NAMALWA (cell line): ENCODE measurements at regions not wholly inside any gene's neighbourhood (a gene's known extent, or its start where the extent isn't known, plus 50 kb on each side); places are given as distances from the start of the nearest gene placed in this dataset.
"Not testable (repeated sequence)": the region's sequence is repeated elsewhere in the genome, so short reads cannot be mapped to it uniquely, and the experiment has no call there.

Experiments
- DNase-seq: peaks from one replicate; pipeline ENCODE4 v3.0.0-alpha.2; 2015; ENCODE audit warnings: low spot score

DNA sequence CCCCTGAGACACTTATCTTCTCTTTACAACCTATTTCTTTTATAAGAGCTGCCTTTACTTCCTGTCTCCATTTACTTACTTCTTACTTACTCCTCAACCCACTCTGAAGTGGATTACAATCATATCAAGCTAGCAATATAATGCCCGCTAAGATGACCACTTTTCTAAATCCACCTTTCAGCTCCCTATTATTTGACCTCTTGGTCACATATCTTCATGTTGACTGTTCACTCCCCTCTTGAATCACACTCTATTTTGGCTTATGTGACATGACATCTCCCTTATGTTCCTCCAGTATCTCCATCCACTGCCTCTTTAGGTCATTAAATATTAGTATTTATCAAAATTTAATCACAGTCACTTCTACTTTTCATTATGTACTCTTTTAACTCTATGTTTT is 255.3 kb upstream of the TRPC7 start:
- no peak for DNase-seq

DNA sequence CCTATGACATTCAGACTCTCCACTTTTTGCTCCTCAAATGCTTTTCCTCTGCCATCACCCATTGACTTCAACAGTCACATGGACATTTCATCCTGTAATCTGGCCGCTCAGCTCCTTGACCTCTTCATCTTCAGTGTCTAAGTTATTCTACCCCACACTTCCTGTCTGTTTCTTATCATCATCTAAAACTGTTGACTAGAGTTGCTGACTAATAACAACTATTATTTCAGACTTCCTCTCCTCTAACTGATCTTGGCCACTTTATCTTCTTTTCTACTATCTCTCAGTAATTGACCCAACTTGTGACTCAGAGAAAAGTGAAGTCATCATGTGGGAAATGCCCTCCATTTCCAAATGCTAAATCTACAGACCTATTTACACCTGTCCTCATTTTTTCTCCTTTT is 254.7 kb upstream of the TRPC7 start:
- DNase-seq, result no peak

DNA sequence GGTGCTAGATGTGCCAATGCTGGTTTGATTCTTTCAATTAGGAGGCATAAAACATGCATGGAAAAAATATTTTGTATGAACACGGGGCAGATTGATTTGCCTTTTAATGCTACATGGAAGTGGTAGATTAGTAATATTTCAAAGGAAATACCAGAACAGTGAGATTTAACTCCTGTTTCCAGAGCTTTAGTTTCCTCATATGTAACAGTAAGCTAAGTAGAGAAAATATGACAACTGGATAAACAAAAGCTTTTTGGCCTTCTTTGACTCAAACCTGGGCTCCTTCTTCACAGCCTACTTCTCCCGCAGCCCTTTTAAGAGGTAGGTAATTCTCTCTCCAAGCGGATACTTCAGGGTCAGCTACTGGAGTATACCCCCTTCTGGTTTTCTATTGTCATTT is 254.2 kb upstream of the TRPC7 start:
- no peak for DNase-seq

DNA sequence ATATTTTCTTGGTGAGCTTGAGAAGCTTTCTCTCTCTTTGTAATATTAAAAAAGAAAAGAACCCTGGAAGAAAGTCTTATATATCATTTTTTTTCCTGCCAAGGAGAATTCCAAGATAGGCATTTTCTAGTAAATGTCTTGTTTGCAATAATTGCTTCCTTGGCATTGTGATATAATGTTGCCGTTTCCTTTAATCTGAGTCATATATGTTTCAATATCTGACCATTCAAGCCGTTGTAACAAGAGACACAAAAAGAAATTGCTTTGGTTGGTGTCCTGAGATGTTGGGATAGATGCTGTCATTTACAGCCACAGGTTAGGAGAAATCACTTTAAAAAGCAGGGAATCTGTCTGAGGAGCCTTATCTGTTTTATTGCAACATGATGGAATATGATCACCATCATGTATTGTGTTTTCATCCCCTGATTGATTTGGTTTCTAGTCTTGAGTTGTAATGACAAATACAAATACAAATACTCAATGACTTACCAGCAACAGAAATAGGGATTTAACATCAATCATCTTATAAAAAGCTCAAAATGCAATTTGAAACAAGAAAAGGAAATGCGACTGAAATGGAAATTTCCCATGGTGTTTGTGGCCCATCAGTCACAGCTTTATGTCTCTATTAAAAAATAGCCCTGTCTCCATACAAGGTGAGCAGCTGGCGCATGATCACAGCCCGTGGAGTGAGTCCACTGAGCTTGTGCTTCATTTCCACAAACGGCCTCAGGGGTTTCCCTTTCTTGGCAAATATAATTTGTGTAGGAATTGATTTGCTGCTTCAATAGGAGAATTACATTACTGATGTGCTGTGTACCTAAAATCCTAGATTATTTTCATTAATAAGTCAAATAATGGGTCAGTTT is 250.1 kb upstream of the TRPC7 start:
- DNase-seq, result no peak

DNA sequence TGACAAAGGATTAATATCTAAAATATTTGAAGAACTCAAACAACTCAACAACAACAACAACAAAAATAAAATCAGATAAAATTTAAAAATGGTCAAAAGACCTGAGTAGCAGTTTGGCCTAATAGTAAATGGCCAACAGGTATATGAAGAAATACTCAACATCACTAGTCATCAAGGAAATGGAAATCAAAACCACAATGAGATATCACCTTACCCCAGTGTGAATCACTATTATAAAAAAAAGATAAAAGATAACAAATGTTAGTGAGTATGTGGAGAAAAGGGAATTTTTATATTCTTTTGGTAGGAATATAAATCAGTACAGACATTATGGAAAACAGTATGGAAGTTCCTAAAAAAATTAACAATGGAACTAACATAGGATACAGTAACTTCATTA is 247.9 kb upstream of the TRPC7 start:
- no peak for DNase-seq

DNA sequence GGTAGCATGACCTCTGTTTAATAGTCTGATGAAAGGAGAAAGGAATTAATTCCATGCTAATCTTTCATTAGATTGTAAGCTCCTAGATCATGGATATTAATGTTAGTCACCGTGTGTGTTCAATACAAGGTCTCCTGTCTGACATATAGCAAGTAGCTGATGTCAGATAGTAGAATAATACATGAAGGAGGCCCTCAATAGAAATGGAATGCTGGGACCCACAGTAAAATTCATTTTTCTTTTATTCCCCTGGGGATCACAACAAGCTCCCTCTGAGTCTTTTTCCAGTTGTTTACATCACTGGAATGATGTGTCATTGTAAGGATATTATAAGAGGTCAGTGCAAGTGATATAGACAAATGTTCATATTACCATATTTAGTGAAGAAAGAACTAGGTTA is 240.3 kb upstream of the TRPC7 start:
- DNase-seq, result no peak

DNA sequence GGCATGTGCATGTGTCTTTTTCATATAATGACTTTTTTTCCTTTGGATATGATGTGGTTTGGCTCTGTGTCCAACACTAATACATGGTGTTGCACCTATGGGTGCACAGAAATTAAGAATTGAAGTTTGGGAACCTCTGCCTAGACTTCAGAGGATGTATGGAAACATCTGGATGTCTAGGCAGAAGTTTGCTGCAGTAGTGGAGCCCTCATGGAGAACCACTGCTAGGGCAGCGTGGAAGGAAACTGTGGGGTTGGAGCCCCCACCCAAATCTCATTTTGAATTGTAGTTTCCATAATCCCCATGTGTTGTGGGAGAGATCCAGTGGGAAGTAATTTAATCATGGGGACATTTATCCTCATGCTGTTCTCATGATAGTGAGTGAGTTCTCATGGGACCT is 235.0 kb upstream of the TRPC7 start:
- DNase-seq, result no peak

DNA sequence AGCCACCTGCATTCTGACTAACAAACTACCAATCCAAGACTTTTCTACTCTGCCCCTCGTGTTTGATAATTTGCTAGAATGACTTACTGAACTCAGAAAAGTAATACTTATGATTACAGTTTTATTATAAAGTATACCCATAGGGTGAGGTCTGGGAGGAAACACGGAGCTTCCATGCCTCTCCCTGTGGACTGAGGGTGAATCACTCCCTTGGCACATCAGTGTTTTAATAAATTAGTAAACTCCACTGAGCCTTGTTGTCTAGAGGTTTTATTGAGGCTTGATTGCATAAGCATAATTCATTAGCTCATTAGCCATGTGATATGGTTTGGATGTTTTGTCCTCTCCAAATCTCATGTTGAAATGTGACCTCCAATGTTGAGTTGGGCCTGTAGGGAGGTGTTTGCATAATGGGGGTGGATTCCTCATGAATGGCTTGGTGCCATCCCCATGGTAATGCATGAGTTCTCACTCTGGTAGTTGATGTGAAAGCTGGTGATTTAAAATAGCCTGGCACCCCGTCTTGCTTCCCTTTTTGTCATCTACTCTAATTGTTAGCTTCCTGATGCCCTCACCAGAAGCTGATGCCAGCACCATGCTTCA is 233.6 kb upstream of the TRPC7 start:
- DNase-seq, result no peak

DNA sequence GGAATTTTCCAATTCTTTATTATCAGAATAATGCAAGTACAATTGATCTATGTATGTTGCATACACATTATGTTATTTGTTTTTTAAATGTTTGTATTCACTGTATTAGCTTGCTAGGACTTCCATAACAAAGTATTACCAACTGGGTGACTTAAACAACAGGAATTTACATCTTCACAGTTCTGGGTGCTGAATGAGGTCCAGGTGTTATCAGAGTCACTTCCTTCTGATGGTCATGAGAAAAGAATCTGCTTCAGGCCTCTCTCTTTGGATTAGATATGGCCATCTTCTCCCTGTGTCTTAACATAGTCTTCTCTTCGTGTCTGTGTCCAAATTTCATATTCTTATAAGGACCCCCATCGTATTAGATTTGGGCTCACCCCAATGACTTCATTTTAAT is 229.1 kb upstream of the TRPC7 start:
- no peak for DNase-seq

DNA sequence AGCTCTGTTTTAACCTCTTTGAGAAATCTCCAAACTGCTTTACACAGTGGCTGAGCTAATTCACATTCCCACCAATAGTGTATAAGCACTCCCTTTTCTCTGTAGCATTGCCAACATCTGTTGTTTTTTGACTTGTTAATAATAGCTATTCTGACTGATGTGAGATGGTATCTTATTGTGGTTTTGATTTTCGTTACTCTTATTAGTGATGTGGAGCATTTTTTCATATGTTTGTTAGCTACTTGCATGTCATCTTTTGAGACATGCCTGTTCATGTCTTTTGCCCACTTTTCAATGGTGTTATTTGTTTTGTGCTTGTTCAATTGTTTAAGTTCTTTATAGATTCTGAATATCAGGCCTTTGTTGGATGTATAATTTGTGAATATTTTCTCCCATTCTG is 225.2 kb upstream of the TRPC7 start:
- no peak for DNase-seq

DNA sequence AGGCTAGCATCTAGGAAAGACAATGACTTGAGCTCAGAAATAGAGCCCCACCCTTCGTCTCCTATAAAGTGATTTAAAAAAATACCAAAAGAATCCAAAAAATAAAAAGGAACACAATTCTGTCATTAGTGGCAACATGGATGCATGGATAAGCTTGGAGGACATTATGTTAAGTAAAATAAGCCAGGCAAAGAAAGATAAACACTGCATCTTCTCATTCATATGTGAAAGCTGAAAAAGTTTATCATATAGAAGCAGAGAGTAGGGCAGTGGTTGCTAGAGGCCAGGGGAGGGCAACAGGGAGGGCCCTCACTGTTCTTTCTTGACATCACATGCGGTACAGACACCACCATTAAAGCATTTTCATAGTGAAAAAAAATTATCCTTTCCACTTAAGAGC is 220.9 kb upstream of the TRPC7 start:
- DNase-seq, result no peak

DNA sequence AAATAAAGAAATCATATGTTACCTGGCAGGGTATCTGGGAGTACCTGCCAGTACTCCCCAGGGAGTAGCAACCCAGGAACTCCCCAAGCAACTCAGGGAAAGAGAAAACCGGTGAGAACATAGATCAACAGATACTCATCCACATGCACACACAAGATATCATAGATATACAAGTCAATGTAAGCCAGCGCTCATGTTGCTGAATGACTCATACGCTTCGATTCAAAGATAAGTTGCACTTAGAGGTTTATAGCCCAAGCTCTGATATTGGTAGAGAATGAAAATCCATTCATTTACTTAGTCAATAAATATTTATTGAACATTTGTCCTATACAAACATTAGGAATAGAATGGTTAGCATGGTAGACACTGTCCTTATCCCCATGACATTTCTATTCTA is 219.1 kb upstream of the TRPC7 start:
- no peak for DNase-seq

DNA sequence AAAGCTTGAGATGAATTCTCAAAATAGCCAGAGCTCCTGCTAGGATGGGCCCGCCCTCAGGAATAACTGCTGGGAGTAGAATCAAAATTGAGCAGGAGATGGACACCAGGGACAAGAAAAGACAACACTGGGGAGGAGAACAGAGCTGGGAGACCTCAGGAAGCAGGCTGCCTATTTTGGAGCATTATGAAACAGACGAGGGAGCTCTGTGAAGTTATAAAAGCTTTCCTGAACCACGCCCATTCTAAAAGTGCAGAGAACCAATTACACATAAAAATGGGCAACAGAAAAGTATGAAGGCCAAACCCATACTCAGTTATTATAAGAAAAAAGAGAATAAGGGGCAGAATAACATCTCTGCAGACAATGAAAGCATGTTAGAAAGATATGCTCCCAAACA is 213.9 kb upstream of the TRPC7 start:
- no peak for DNase-seq

DNA sequence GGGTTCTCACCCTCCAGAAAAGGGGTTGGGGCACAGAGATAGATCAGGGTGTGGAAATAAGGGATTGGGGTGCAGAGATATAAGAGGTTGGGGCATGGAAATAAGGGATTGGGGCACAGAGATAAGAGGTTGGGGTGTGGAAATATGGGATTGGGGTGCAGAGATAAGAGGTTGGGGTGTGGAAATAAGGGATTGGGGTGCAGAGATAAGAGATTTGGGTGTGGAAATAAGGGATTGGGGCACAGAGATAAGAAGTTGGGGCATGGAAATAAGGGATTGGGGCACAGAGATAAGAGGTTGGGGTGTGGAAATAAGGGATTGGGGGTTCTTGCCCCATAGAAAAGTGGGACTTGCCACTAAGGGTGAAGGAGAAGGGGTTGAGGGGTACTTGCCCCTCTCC is 204.5 kb upstream of the TRPC7 start:
- DNase-seq, result not testable (repeated sequence)

DNA sequence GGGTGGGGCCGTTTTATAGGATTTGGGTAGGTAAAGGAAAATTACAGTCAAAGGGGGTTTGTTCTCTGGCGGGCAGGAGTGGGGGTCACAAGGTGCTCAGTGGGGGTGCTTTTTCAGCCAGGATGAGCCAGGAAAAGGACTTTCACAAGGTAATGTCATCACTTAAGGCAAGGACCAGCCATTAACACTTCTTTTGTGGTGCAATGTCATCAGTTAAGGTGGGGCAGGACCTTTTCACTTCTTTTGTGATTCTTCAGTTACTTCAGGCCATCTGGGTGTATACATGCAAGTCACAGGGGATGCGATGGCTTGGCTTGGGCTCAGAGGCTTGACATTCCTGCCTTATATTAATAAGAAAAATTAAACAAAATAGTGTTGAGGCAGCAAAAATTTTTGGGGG is 200.1 kb upstream of the TRPC7 start:
- not testable (repeated sequence) for DNase-seq

DNA sequence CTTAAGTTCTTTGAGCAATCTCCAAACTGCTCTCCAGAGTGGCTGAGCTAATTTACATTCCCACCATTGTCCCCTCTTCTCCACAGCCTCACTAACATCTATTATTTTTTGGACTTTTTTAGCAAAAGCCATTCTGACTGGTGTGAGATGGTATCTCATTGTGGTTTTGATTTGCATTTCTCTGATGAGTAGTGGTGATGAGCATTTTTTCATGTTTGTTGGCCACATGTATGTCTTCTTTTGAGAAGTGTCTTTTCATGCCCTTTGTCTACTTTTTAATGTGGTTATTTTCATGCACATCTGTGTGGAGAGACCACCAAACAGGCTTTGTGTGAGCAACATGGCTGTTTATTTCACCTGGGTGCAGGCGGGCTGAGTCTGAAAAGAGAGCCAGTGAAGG is 199.7 kb upstream of the TRPC7 start:
- DNase-seq, result not testable (repeated sequence)

DNA sequence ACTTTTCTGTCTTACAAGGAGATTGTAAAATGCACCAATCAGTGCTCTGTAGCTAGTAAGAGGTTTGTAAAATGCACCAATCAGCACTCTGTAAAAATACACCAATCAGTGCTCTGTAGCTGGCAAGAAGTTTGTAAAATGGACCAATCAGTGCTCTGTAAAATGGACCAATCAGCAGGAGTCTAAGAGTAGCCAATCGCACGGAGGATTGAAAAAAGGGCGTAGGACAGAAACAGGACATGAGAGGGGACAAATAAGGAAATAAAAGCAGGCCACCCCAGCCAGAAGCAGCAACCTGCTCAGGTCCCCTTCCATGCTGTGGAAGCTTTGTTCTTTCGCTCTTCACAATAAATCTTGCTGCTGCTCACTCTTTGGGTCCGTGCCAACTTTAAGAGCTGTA is 199.1 kb upstream of the TRPC7 start:
- not testable (repeated sequence) for DNase-seq

DNA sequence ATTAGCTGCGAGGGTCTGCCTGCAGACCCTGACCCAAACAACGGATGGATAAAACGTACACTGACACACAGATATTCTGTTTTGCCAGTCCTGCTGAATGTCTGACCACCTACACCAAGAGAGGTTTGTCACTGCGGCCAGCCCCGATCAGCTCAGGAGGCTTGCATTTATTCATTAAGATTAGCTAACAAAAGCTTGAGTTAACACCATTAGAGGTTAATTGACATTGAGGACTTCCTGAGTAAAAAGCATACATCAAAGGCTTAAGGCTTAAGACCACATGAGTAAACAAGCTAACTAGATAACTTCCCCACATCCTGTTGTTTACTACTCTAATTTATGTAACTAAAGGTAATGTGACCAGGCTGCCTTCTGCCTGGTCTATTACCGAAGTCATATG is 198.1 kb upstream of the TRPC7 start:
- no peak for DNase-seq

DNA sequence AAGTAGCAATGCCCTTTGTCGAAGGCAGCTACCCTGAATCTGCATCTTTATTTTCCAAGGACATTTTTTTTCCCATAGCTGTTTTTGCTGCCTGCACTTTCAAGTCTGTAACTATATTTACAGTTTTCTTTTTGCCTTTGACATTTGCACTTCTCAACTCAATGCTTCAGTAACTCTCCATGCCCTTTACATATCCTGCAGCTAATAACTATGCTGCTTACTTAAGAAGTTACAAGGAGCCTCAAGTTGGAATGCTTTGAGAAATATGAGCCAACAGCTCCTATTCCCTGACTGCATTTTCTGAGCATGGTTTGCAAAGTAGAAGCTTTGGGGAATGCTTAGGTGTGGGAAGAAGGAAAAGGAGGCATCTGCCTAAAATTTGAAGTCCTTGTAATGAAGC is 194.8 kb upstream of the TRPC7 start:
- no peak for DNase-seq

DNA sequence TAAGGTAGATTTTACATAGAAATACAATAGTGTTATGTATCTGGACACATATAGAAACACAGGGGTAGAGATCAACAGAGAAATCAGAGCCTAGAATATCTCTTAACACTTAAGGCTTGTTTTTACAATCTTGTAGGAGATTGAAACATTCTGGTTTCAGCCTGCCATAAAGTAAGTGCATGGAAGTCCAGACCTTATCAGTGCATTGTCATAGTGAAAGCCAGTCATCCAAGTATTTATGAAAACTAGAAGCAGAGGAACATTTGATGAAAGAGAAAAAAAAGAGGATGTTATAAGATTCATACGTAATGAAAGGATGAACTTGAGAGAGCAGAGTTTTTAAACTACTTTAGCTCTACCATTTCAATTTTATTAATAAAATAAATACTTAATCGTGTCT is 194.3 kb upstream of the TRPC7 start:
- no peak for DNase-seq

DNA sequence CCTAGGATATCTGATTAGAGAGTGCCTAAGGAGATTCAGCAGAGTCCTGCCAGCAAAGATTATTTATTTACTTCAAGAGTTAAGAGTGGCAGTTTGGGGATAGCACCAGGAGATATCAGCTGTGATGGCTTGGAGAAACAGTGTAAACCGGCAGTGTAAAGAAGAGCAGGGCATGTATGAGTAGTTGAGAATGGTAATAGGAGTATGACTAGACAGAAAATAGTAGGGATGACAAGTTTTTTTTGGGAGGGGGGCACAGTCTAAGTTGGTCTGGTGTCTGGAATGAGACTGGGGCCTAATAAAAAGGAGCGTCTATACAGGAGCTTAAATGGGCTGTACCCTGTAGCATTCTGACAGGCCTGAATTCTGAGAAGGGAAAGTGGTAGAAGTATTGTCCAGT is 181.8 kb upstream of the TRPC7 start:
- DNase-seq, result not testable (repeated sequence)

DNA sequence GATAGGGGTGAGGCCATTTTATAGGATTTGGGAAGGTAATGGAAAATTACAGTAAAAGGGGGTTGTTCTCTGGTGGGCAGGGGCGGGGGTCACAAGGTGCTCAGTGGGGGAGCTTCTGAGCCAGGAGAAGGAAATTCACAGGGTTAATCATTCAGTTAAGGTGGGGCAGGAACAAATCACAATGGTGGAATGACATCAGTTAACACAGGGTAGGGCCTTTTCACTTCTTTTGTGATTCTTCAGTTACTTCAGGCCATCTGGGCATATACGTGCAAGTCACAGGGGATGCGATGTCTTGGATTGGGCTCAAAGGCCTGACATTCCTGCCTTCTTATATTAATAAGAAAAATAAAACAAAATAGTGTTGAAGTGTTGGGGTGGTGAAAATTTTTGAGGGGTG is 181.1 kb upstream of the TRPC7 start:
- not testable (repeated sequence) for DNase-seq

DNA sequence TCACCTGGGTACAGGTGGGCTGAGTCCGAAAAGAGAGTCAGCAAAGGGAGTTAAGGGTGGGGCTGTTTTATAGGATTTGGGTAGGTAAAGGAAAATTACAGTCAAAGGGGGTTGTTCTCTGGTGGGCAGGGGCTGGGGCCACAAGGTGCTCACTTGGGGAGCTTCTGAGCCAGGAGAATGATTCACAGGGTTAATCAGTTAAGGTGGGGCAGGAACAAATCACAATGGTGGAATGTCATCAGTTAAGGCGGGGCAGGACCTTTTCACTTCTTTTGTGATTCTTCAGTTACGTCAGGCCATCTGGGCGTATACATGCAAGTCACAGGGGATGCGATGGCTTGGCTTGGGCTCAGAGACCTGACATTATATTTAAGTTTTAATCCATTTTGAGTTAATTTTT is 179.7 kb upstream of the TRPC7 start:
- DNase-seq, result not testable (repeated sequence)

DNA sequence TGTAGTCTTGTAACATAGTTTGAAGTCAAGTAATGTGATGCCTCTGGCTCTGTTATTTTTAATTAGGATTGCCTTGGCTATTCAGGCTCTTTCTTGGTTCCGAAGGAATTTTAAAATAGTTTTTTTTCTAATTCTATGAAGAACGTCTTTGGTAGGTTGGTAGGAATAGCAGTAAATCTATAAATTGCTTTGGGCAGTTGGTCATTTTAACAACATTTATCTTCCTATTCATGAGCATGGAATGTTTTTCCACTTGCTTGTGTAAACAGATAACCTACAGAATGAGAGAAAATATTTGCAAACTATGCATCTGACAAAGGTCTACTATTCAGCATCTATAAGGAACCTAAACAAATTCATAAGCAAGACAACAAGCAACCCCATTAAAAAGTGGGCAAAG is 173.2 kb upstream of the TRPC7 start:
- DNase-seq, result no peak
